ENCODE measurements at regions not wholly inside any gene's neighbourhood (a gene's known extent, or its start where the extent isn't known, plus 50 kb on each side); places are given as distances from the start of the nearest gene placed in this dataset.

- Mint-ChIP-seq H3K36me3 (no peaks in the 10 kb centered on the region), H3K4me1 (peaks cover 19% of the 10 kb centered on the region), H3K9me3 (no peaks in the 10 kb centered on the region), H3K4me3 (no peak overlapping the region), H3K27ac (no peak overlapping the region)
- ATAC-seq (no peak), DNase-seq (ENCODE audit: low spot score in 2 of 2) (no peak)
Observed at GRCh38 chr12:90301095-90301494, 592.5 kb upstream of the ATP2B1 start.

DNA sequence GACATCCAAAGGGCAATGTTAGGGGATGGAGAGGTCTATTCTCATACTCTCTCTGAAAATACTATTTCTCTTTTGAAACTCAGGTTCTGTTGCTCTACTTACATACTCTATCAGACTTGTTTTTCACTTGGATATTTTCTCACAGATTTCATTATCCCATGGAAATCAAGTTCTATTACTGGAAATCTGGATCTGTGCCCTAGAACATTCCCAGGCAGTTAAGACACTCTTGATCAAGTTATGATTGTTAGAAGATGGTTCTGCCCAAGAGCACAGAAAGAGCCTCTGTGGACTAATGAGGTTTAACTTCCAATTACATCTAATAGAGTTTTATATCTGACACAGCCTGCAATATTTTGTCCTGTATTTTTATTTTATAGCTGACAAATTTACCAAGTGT is 591.0 kb upstream of the ATP2B1 start:
- Mint-ChIP-seq H3K4me1 (peaks cover 19% of the 10 kb centered on the region), H3K4me3 (peak overlapping the region; percentile 31), H3K27ac (no peak overlapping the region), H3K9me3 (no peaks in the 10 kb centered on the region), H3K36me3 (no peaks in the 10 kb centered on the region)
- DNase-seq (ENCODE audit: low spot score in 2 of 2) (no peak), ATAC-seq (no peak)

GRCh38 chr12:90299121-90299520 is 590.5 kb upstream of the ATP2B1 start:
- Mint-ChIP-seq H3K9me3 (no peaks in the 10 kb centered on the region), H3K27ac (no peak overlapping the region), H3K36me3 (no peaks in the 10 kb centered on the region), H3K4me1 (peaks cover 19% of the 10 kb centered on the region), H3K4me3 (peak overlapping the region; percentile 31)
- no peak for DNase-seq (ENCODE audit: low spot score in 2 of 2)
- ATAC-seq, result peak; percentile 77

DNA sequence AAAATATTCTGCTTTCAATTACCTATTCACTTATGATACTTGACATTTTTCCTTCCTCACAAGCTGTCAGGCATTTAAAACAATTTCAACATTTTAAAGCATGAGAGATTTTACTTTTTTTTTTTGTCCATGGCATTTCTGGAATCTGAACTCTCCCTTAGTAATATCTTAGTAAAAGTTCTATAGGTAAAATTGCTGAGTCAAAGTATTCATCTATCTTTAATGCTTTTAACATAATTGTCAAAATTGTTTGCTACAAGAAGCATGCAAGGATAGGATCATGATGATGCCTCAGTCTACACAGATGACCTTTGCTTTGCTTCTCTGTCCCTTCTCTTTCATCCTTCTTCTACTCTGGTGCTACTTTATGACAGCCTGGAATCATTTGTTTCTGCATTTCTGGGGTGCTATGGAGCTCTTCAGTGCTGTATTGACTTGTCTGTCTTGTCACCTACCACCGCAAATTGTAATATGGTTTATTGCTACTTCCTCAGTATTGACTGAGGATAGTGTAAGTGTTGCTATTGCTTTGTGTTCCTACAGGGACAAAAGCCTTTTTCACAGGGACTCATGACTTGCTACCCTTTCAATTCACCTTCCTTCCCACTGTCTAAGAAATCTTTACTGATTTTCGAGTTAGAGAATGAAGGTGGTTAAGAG is 589.8 kb upstream of the ATP2B1 start:
- Mint-ChIP-seq H3K4me3 (no peak overlapping the region), H3K27ac (no peak overlapping the region), H3K36me3 (no peaks in the 10 kb centered on the region), H3K9me3 (no peaks in the 10 kb centered on the region), H3K4me1 (peaks cover 19% of the 10 kb centered on the region)
- ATAC-seq (no peak), DNase-seq (ENCODE audit: low spot score in 2 of 2) (no peak)

- ATAC-seq (no peak), DNase-seq (ENCODE audit: low spot score in 2 of 2) (no peak)
- peaks cover 19% of the 10 kb centered on the region for H3K4me1 Mint-ChIP-seq
- H3K36me3 Mint-ChIP-seq, result no peaks in the 10 kb centered on the region
- no peak overlapping the region for H3K27ac Mint-ChIP-seq
- H3K4me3 Mint-ChIP-seq, result no peak overlapping the region
- H3K9me3 Mint-ChIP-seq, result no peaks in the 10 kb centered on the region
Observed at GRCh38 chr12:90295858-90296257, 587.2 kb upstream of the ATP2B1 start.

- DNase-seq (ENCODE audit: low spot score in 2 of 2), result no peak
- peaks cover 9% of the 10 kb centered on the region for H3K9me3 Mint-ChIP-seq
- H3K4me3 Mint-ChIP-seq, result no peak overlapping the region
- no peaks in the 10 kb centered on the region for H3K36me3 Mint-ChIP-seq
- H3K4me1 Mint-ChIP-seq, result no peaks in the 10 kb centered on the region
- no peak for ATAC-seq
- H3K27ac Mint-ChIP-seq, result no peak overlapping the region
Observed at GRCh38 chr12:90292183-90292582, 583.5 kb upstream of the ATP2B1 start.

DNA sequence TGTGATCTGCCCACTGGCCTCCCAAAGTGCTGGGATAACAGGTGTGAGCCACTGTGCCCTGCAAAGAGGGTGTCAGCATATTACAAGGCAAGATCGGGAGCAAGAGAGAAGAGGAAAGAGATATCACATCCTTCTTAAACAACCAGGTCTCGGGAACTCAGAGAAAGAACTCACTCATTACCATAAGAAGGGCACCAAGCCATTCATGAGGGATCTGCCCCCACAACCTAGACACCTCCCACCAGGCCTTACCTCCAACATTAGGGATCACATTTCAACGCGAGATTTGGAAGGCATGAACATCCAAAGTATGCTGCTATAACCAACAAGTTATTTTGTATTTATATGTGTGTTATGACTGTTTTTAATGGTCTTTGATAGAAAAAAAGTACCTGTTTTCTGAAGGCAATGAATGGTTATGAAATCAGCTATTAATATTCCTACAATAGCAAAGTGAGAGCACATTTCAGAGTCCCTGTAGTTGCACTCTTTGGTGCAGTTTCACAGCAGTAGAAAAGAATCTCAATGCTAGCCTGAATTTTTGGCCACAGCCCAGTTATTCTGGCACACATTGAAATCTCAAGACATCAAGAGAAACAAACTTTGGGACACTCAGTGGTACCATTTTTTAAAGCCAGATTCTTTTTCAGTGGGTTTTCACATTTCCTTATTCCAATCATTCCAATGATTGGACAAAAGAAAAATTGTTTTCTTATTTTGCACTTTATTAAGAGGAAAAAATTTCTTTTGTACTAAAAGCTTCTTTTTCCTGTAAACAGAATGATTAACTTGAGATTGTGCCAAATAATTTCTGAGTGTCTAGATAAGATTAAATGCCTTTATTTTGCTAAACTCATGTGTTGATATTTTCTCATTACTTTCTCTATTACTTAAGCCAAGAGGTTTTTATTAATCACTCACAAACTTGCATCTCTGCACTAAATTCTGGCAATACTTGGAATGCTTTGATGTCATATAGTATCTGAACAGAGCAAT is 582.6 kb upstream of the ATP2B1 start:
- Mint-ChIP-seq H3K27ac (no peak overlapping the region), H3K36me3 (no peaks in the 10 kb centered on the region), H3K4me1 (no peaks in the 10 kb centered on the region), H3K9me3 (peaks cover 9% of the 10 kb centered on the region), H3K4me3 (no peak overlapping the region)
- no peak for ATAC-seq
- DNase-seq (ENCODE audit: low spot score in 2 of 2), result no peak

GRCh38 chr12:90287585-90287984 is 578.9 kb upstream of the ATP2B1 start:
- Mint-ChIP-seq H3K4me1 (peaks cover 4% of the 10 kb centered on the region), H3K36me3 (no peaks in the 10 kb centered on the region), H3K9me3 (peaks cover 9% of the 10 kb centered on the region), H3K4me3 (no peak overlapping the region), H3K27ac (no peak overlapping the region)
- ATAC-seq (no peak), DNase-seq (ENCODE audit: low spot score in 2 of 2) (no peak)

DNA sequence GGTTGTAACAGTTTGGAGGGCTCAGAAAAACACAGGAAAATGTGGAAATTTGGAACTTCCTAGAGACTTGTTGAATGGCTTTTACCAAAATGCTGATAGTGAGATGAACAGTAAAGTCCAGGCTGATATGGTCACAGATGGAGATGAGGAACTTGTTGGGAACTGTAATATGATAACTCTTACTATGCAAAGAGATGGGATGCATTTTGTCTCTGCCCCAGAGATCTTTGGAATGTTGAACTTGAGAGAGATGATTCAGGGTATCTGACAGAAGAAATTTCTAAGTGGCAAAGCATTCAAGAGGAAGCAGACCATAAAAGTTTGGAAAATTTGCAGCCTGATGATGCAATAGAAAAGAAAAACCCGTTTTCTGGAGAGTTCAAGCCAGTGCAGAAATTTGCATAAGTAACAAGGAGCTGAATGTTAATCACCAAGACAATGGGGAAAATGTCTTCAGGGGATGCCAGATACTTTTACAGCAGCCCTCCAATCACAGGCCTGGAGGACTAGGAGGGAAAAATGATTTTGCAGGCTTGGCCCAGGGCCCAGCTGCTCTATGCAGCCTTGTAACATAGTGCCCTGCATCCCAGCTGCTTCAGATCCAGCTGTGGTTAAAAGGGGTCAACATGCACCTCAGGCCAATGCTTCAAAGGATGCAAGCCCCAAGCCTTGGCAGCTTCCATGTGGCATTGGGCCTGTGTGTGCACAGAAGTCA is 572.7 kb upstream of the ATP2B1 start:
- ATAC-seq, result no peak
- Mint-ChIP-seq H3K4me1 (peaks cover 26% of the 10 kb centered on the region), H3K9me3 (peaks cover 4% of the 10 kb centered on the region), H3K4me3 (no peak overlapping the region), H3K36me3 (no peaks in the 10 kb centered on the region), H3K27ac (peak overlapping the region; percentile 23)
- DNase-seq (ENCODE audit: low spot score in 2 of 2), result no peak

DNA sequence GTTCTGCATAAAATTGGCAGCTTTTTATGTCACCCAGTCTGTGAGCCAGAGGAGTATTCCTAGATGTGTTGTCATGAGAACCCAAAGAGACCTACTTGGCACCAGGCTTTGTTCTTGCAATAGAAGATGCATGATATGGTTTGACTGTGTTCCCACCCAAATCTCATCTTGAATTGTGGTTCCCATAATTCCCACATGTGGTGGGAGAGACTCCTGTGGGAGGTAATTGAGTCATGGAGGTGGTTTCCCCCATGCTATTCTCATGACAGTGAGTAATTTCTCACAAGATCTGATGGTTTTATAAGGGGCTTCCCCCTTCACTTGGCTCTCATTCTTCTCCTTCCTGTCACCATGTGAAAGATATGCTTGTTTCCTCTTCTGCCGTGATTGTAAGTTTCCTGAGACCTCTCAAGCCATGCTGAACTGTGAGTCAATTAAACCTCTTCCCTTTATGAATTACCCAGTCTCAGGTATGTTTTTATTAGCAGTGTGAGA is 572.0 kb upstream of the ATP2B1 start:
- DNase-seq (ENCODE audit: low spot score in 2 of 2) (peak; percentile 11 to 64), ATAC-seq (peak; percentile 85)
- H3K4me1 Mint-ChIP-seq, result peaks cover 26% of the 10 kb centered on the region
- H3K27ac Mint-ChIP-seq, result peak overlapping the region; percentile 23
- H3K9me3 Mint-ChIP-seq, result peaks cover 4% of the 10 kb centered on the region
- no peak overlapping the region for H3K4me3 Mint-ChIP-seq
- no peaks in the 10 kb centered on the region for H3K36me3 Mint-ChIP-seq

GRCh38 chr12:90280033-90280432 is 571.4 kb upstream of the ATP2B1 start:
- Mint-ChIP-seq H3K4me3 (no peak overlapping the region), H3K4me1 (peaks cover 26% of the 10 kb centered on the region), H3K9me3 (peaks cover 4% of the 10 kb centered on the region), H3K36me3 (no peaks in the 10 kb centered on the region), H3K27ac (peak overlapping the region; percentile 23)
- peak; percentile 93 for ATAC-seq
- DNase-seq (ENCODE audit: low spot score in 2 of 2), result no peak

DNA sequence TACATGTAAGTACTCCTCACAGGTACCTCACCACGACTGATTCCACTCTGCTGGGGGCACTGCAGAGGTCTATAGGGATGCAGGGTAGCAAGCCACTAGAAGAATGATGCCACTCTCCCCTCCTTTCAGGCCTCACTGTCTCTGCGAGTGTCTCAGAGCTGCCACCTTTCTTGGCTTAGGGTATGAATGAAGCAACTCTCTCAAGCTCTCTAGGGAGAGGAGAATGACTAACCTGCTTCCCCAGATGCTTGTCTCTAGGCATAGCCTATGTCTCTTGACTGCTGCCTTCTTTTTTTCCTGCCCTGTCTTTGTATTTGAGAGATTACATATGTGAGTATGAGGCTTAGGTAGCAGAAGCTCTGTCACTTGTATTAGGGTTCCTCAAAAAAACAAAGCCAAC is 566.5 kb upstream of the ATP2B1 start:
- no peaks in the 10 kb centered on the region for H3K36me3 Mint-ChIP-seq

GRCh38 chr12:90274407-90274806 is 565.8 kb upstream of the ATP2B1 start:
- H3K9me3 Mint-ChIP-seq, result no peaks in the 10 kb centered on the region
- H3K27ac Mint-ChIP-seq, result no peak overlapping the region
- no peaks in the 10 kb centered on the region for H3K36me3 Mint-ChIP-seq
- peak; percentile 36 for ATAC-seq
- DNase-seq (ENCODE audit: low spot score in 2 of 2), result no peak
- no peak overlapping the region for H3K4me3 Mint-ChIP-seq
- no peaks in the 10 kb centered on the region for H3K4me1 Mint-ChIP-seq

More for the DNA sequence above, 566.5 kb upstream of the ATP2B1 start:
- H3K4me1 Mint-ChIP-seq, result peaks cover 5% of the 10 kb centered on the region
- peak; percentile 17 for ATAC-seq
- H3K27ac Mint-ChIP-seq, result no peak overlapping the region
- no peaks in the 10 kb centered on the region for H3K9me3 Mint-ChIP-seq
- H3K4me3 Mint-ChIP-seq, result no peak overlapping the region
- DNase-seq (ENCODE audit: low spot score in 2 of 2), result no peak

DNA sequence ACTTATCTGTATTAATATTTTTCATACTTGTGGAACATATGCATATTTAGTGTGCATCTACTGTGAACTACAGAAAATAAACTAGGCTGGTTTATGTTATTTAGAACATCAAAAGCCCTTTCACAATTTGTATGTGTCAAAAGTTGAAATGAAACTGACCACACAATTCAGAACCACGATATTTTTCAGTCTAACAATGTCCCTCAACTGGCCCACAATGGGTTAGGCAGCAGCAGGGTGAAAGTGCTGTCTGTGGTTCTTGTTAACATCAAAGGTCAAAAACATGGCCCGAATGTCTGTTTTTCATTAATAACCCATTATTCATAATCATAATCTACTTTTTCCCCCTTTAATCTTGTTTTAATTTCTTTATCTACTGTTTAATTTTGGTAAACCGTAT is 559.9 kb upstream of the ATP2B1 start:
- ATAC-seq, result no peak

DNA sequence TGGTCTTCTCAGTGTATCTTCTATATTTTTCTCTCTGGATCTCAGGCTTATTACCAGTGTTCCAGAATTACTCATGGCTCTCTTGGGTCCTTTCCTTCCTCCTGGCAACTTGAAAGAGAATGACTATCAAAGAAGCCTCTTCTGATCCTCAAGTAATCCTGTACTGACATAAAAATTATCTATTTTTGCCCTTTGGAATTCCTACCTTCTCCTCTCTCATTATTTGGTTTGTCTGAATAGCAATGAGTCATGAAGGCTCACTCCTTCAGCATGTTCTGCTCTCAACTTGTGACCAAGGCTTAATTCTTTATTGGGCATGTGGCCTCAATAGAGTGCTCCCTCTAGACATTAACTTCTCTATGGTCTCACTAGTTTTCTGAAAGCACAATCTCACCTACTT is 553.6 kb upstream of the ATP2B1 start:
- Mint-ChIP-seq H3K4me1 (no peaks in the 10 kb centered on the region), H3K4me3 (no peak overlapping the region), H3K27ac (no peak overlapping the region), H3K36me3 (no peaks in the 10 kb centered on the region), H3K9me3 (no peaks in the 10 kb centered on the region)
- ATAC-seq (no peak), DNase-seq (ENCODE audit: low spot score in 2 of 2) (no peak)

More for the DNA sequence above, 559.9 kb upstream of the ATP2B1 start:
- H3K4me1 Mint-ChIP-seq, result no peaks in the 10 kb centered on the region
- no peaks in the 10 kb centered on the region for H3K9me3 Mint-ChIP-seq
- no peak for DNase-seq (ENCODE audit: low spot score in 2 of 2)
- no peak overlapping the region for H3K4me3 Mint-ChIP-seq
- H3K27ac Mint-ChIP-seq, result no peak overlapping the region
- no peaks in the 10 kb centered on the region for H3K36me3 Mint-ChIP-seq
